ENCODE measurements at regions not wholly inside any gene's neighbourhood (a gene's known extent, or its start where the extent isn't known, plus 50 kb on each side); places are given as distances from the start of the nearest gene placed in this dataset.
"Not testable (repeated sequence)": the region's sequence is repeated elsewhere in the genome, so short reads cannot be mapped to it uniquely, and the experiment has no call there.

DNA sequence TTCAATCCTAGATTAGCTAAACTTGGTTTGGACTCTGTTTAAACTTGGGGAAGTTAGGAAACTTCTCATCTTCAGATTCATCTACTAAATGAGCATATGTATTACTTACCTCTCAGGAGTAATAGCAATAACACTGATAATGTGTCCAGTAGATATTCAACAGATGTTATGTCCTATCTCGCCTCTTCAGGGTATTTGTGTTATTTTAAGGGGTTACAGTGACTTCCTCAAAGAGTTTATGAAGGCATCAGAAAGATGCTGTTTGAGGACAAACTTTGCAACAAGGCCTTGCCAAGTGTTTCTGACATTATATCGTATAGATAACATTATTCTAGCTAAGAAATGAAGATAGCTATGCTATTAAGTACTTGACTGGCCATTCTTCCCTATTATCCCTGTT lies 522.3 kb downstream of the IGSF11 start:
- Mint-ChIP-seq H3K4me3 (no peak overlapping the region), H3K9me3 (no peaks in the 10 kb centered on the region), H3K4me1 (ENCODE audit: low read depth) (no peaks in the 10 kb centered on the region), H3K27me3 (ENCODE audit: insufficient read depth) (no peaks in the 10 kb centered on the region), H3K27ac (no peak overlapping the region), H3K36me3 (ENCODE audit: low read depth) (no peaks in the 10 kb centered on the region)
- intact Hi-C loops (cut with micrococcal nuclease) = no loop called here
- no peak for DNase-seq (ENCODE audit: low spot score)

DNA sequence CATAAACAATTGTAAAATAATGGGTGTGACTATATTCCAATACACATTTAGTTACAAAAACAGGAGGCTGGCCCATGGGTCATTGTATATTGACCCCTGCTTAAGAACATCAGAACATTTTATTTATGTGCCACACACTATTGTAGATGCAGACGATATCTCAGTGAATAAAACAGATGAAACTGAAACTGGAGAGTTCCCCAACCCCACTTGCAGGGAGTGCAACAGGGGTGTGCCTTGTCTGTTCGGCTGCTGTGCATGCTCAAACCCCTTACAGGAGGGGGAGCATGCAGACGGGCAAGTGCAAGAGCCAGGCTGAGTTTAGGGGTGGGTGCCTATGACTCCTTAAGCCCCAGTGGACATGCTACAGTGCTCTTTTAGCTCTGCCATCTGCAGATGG lies 509.6 kb downstream of the IGSF11 start:
- no peak overlapping the region for H3K27ac Mint-ChIP-seq
- H3K36me3 Mint-ChIP-seq (ENCODE audit: low read depth) = no peaks in the 10 kb centered on the region
- no peak for DNase-seq (ENCODE audit: low spot score)
- peaks cover under 1% of the 10 kb centered on the region for H3K9me3 Mint-ChIP-seq
- H3K4me3 Mint-ChIP-seq = no peak overlapping the region
- no peaks in the 10 kb centered on the region for H3K4me1 Mint-ChIP-seq (ENCODE audit: low read depth)
- no peaks in the 10 kb centered on the region for H3K27me3 Mint-ChIP-seq (ENCODE audit: insufficient read depth)
- intact Hi-C loops (cut with micrococcal nuclease) = no loop called here

DNA sequence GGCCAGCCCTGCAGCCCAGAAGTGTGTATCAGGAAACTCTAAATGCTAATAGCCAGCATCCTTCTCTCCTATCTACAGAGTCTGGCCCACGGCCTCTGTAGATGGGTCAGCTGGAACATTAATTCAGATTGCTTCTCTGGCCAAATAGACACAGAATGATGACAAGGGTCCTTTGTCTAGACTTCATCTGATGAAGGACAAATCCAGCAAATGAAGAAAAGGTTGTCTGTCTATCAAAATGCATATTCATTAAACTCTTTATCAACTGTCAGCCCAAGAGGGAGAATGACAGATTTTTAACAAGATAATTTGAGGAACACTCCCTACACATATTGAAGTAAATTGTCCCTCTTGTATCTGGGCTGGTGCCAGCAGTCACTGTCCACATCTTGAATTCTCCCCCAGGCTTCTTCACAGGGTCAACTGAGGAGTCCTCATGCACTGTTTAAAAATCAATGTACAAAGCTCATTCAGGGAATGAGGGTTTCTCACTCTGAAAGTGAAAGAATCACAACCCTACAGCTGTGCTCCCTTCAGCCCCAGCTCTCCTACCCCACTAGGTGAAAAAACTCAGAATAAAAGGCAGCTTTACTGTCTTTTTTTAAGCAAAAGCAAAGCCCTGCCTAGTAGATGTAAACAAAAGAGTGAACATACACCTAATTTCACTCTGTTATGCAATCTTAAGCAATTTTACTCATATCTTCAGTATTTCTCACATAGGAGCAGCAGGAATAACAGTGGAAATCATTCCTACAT lies 507.7 kb downstream of the IGSF11 start:
- H3K27ac Mint-ChIP-seq = no peak overlapping the region
- H3K36me3 Mint-ChIP-seq (ENCODE audit: low read depth) = no peaks in the 10 kb centered on the region
- no peaks in the 10 kb centered on the region for H3K4me1 Mint-ChIP-seq (ENCODE audit: low read depth)
- no peaks in the 10 kb centered on the region for H3K9me3 Mint-ChIP-seq
- H3K4me3 Mint-ChIP-seq = no peak overlapping the region
- intact Hi-C loops (cut with micrococcal nuclease) = no loop called here
- no peaks in the 10 kb centered on the region for H3K27me3 Mint-ChIP-seq (ENCODE audit: insufficient read depth)
- DNase-seq (ENCODE audit: low spot score) = no peak

DNA sequence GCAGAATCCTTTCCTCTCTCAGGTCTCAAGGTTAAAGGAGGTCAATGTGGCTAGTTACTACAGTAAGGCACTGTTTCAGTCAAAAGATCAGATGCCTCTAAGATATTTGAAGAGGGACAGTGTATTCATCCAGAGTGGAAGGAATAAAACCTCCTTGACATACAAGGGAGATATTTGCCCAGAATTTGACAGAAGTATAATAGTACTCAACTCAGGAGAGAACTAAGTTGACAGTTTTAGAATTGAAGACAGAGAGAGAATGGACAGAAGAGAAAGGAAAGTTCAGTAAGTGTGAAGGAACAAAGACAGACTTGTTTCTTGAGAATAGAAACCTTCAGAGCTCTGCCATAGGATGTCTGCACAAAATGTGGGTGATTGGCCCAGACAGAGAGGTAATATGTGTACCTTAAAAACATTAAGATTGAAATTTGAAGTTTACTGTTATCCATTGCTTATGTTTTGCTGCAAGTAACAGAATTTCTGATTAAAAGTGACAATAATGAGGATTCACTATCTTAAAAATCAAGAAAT lies 507.1 kb downstream of the IGSF11 start:
- no peaks in the 10 kb centered on the region for H3K27me3 Mint-ChIP-seq (ENCODE audit: insufficient read depth)
- H3K27ac Mint-ChIP-seq = no peak overlapping the region
- no peaks in the 10 kb centered on the region for H3K4me1 Mint-ChIP-seq (ENCODE audit: low read depth)

DNA sequence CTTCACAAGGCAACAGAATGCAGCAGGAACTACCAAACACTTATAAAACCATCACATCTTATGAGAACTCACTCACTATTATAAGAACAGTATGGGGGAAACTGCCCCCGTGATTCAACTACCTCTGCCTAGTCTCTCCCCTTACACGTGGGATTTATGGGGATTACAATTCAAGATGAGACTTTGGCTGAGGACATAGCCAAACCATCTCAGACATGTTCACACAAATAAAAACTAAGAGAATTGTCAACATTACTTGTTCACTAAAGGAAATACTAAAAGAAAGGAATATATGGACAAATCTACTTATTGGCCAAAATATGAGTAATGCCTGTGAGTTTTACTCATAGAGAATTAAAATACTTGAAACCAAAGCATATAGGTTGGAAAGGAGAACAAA lies 505.1 kb downstream of the IGSF11 start:
- no peak for DNase-seq (ENCODE audit: low spot score)
- no peaks in the 10 kb centered on the region for H3K27me3 Mint-ChIP-seq (ENCODE audit: insufficient read depth)
- H3K9me3 Mint-ChIP-seq = no peaks in the 10 kb centered on the region
- intact Hi-C loops (cut with micrococcal nuclease) = no loop called here
- H3K36me3 Mint-ChIP-seq (ENCODE audit: low read depth) = no peaks in the 10 kb centered on the region
- H3K4me1 Mint-ChIP-seq (ENCODE audit: low read depth) = no peaks in the 10 kb centered on the region
- H3K27ac Mint-ChIP-seq = no peak overlapping the region
- no peak overlapping the region for H3K4me3 Mint-ChIP-seq

More for the DNA sequence above, 507.1 kb downstream of the IGSF11 start:
- no peak for DNase-seq (ENCODE audit: low spot score)
- no peaks in the 10 kb centered on the region for H3K9me3 Mint-ChIP-seq
- no peak overlapping the region for H3K4me3 Mint-ChIP-seq
- H3K36me3 Mint-ChIP-seq (ENCODE audit: low read depth) = no peaks in the 10 kb centered on the region
- intact Hi-C loops (cut with micrococcal nuclease) = no loop called here

DNA sequence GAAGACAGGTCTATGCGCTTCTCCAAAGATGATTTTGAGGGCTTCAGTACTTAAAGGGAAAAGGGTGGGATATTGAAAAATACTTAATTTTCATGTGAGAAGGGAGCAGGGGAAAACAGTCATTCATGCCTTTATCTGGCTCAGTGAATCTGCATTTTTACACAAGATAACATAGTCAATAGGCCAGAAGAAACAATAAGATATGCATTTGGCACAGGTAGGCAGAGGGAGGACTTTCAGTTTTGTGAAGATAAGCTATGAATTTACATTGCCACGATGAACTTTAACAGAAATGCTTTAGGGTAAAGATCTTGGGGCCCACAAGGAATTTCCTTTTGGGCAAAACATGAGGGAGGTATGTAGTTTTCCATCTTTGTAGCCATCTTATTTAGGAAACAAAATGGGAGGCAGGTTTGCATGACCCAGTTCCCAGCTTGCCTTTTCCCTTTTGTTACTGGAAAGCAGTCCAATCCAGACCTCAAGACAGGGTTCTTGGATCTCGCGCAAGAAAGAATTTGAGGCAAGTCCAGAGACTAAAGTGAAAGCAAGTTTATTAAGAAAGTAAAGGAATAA lies 504.2 kb downstream of the IGSF11 start:
- H3K27me3 Mint-ChIP-seq (ENCODE audit: insufficient read depth) = no peaks in the 10 kb centered on the region
- no peaks in the 10 kb centered on the region for H3K4me1 Mint-ChIP-seq (ENCODE audit: low read depth)
- no peaks in the 10 kb centered on the region for H3K36me3 Mint-ChIP-seq (ENCODE audit: low read depth)
- no peak for DNase-seq (ENCODE audit: low spot score)
- no peak overlapping the region for H3K27ac Mint-ChIP-seq
- no peaks in the 10 kb centered on the region for H3K9me3 Mint-ChIP-seq
- H3K4me3 Mint-ChIP-seq = no peak overlapping the region
- intact Hi-C loops (cut with micrococcal nuclease) = no loop called here

DNA sequence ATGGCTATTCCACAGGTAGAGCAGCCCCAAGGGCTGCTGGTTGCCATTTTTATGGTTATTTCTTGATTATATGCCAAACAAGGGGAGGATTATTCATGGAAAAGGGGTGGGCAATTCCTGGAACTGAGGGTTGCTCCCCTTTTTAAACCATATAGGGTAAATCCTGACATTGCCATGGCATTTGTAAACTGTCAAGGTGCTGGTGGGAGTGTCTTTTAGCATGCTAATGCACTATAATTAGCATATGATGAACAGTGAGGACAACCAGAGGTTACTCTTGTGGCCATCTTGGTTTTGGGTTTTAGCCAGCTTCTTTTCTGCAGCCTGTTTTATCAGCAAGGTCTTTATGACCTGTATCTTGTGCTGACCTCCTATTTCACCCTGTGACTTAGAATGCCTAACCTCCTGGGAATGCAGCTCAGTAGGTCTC lies 503.7 kb downstream of the IGSF11 start:
- H3K27me3 Mint-ChIP-seq (ENCODE audit: insufficient read depth); H3K9me3 Mint-ChIP-seq; H3K4me3 Mint-ChIP-seq; H3K4me1 Mint-ChIP-seq (ENCODE audit: low read depth); DNase-seq (ENCODE audit: low spot score); H3K27ac Mint-ChIP-seq; intact Hi-C loops (cut with micrococcal nuclease); H3K36me3 Mint-ChIP-seq (ENCODE audit: low read depth): not testable (repeated sequence)

DNA sequence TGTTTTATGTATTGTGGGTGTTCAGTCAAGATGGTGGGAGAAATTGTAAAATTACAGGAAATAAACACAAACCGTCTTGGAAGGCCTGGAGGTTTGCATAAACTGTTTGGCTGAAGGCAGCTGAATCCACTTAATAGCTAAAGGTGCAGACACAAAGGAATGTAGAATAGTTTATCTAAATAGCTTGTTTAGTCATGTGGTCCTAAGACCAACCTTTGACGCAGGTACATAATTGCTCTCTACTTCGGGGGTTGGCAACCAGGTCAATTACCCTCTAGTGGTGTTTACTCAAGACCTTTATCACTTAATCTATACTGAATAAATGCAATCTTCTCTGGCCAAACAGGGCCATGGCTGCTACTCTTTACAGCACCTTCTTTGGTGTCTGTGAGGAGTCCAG lies 502.8 kb downstream of the IGSF11 start:
- no peaks in the 10 kb centered on the region for H3K9me3 Mint-ChIP-seq
- intact Hi-C loops (cut with micrococcal nuclease) = no loop called here
- no peaks in the 10 kb centered on the region for H3K27me3 Mint-ChIP-seq (ENCODE audit: insufficient read depth)
- DNase-seq (ENCODE audit: low spot score) = no peak
- H3K4me1 Mint-ChIP-seq (ENCODE audit: low read depth) = no peaks in the 10 kb centered on the region
- no peak overlapping the region for H3K27ac Mint-ChIP-seq
- no peak overlapping the region for H3K4me3 Mint-ChIP-seq
- no peaks in the 10 kb centered on the region for H3K36me3 Mint-ChIP-seq (ENCODE audit: low read depth)

DNA sequence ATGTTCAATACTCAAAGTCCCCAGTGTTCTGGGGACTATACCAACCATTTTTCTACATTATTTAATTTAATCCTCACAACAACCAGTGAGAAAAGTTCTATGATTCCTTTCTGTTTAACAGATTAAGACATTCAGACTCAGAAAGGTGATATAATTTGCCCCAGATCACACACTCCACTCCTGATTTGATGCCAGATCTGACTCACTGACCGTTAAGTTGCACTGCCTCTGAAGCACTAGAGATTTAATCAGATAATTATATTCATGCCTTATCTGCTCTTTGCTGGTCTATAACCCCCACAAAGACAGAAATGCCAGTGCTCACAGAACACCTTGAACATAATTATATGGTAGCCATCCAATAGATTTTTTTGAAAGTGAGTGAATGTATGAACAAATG lies 501.0 kb downstream of the IGSF11 start:
- Mint-ChIP-seq H3K4me3 (no peak overlapping the region), H3K4me1 (ENCODE audit: low read depth) (no peaks in the 10 kb centered on the region), H3K27me3 (ENCODE audit: insufficient read depth) (no peaks in the 10 kb centered on the region), H3K9me3 (no peaks in the 10 kb centered on the region), H3K27ac (no peak overlapping the region), H3K36me3 (ENCODE audit: low read depth) (no peaks in the 10 kb centered on the region)
- intact Hi-C loops (cut with micrococcal nuclease) = no loop called here
- DNase-seq (ENCODE audit: low spot score) = no peak

DNA sequence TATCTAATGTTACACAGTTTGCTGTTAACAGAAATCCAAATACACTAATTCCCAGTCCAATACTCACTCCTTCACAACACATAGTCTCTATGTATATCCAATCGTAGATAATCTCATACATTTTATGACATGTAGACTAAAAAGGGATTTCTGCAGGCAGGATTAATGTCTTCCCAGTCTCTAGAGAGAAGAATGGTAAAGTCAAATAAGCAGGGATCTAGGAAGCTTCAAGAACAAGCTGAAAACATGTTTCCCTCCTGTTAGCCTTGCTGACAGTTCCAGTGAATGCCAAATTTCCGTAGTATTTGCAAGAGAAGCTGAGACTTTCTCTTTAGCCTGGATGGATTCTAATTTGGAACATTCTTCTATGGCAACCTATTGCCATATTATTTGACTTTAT lies 500.1 kb downstream of the IGSF11 start:
- H3K4me3 Mint-ChIP-seq = no peak overlapping the region
- H3K4me1 Mint-ChIP-seq (ENCODE audit: low read depth) = no peaks in the 10 kb centered on the region
- DNase-seq (ENCODE audit: low spot score) = no peak
- intact Hi-C loops (cut with micrococcal nuclease) = no loop called here
- no peaks in the 10 kb centered on the region for H3K9me3 Mint-ChIP-seq
- H3K36me3 Mint-ChIP-seq (ENCODE audit: low read depth) = no peaks in the 10 kb centered on the region
- no peak overlapping the region for H3K27ac Mint-ChIP-seq
- no peaks in the 10 kb centered on the region for H3K27me3 Mint-ChIP-seq (ENCODE audit: insufficient read depth)

DNA sequence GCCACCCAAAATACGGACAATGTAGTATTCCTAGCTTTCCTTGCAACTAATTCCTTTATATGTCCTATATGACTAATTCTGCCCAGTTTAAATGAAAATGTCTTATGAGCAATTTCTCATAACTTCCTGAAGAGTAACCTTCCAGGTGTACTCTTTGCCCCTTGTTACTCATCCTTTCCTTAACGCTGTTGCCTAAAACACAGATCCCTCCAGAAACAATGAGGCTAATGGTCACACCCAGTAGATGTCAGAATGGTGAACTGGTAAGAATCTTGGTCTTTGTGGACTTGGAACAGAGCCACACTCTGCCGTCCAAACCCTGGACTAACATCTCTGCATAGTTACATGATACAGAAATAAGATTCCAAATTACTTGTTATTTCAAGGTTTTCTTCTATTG lies 497.9 kb downstream of the IGSF11 start:
- H3K36me3 Mint-ChIP-seq (ENCODE audit: low read depth) = no peaks in the 10 kb centered on the region
- no peaks in the 10 kb centered on the region for H3K4me1 Mint-ChIP-seq (ENCODE audit: low read depth)
- no peaks in the 10 kb centered on the region for H3K9me3 Mint-ChIP-seq
- intact Hi-C loops (cut with micrococcal nuclease) = no loop called here
- H3K4me3 Mint-ChIP-seq = no peak overlapping the region
- H3K27me3 Mint-ChIP-seq (ENCODE audit: insufficient read depth) = no peaks in the 10 kb centered on the region
- H3K27ac Mint-ChIP-seq = no peak overlapping the region
- DNase-seq (ENCODE audit: low spot score) = no peak

DNA sequence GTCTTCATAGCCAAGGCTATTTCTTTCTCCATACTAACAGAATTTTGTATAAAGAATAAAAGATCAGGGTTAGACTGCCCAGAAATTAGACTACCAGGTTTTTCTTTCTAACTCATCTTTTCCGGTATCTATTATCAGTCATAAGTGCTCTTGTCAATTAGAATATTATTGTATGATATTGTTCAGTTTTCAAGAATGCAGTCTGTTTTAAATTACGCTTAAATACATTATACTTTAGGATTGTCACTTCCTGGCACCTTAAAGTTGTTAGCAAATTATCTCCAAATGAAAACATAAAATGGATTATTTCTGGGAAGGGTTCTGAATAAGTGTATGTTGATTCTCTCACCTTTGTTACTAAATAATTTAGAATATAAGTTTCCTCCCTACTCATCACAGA lies 497.2 kb downstream of the IGSF11 start:
- Mint-ChIP-seq H3K27me3 (ENCODE audit: insufficient read depth) (no peaks in the 10 kb centered on the region), H3K4me1 (ENCODE audit: low read depth) (no peaks in the 10 kb centered on the region), H3K36me3 (ENCODE audit: low read depth) (no peaks in the 10 kb centered on the region), H3K27ac (no peak overlapping the region), H3K4me3 (no peak overlapping the region), H3K9me3 (no peaks in the 10 kb centered on the region)
- intact Hi-C loops (cut with micrococcal nuclease) = no loop called here
- DNase-seq (ENCODE audit: low spot score) = no peak

DNA sequence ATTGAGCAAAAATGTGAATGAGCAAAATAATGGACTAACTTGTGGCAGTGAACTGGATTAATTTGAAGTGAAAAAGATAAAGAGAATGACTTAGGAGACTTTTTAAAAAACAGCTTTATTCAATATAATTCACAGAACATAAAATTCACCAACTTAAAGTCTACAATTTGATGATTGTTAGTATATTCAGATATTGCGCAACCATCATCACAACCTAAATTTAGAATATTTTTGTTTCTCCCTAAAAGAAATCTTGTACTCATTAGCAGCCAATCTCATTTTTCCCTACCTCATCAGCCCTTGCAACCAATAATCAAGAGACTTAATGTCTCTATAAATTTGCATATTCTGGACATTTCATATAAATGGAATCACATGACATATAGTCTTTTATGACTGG lies 496.5 kb downstream of the IGSF11 start:
- DNase-seq (ENCODE audit: low spot score) = no peak
- Mint-ChIP-seq H3K9me3 (no peaks in the 10 kb centered on the region), H3K4me1 (ENCODE audit: low read depth) (no peaks in the 10 kb centered on the region), H3K36me3 (ENCODE audit: low read depth) (no peaks in the 10 kb centered on the region), H3K27ac (no peak overlapping the region), H3K4me3 (no peak overlapping the region), H3K27me3 (ENCODE audit: insufficient read depth) (no peaks in the 10 kb centered on the region)
- intact Hi-C loops (cut with micrococcal nuclease) = no loop called here
